Suprapubic skin (tissue), 4 donors: ENCODE measurements at regions not wholly inside any gene's neighbourhood (a gene's known extent, or its start where the extent isn't known, plus 50 kb on each side); places are given as distances from the start of the nearest gene placed in this dataset.

Experiments used
- DNase-seq, 2 donors: peaks; one replicate each; pipeline ENCODE4 v3.0.0-alpha.2; 2019; ENCODE audit warnings: low spot score in 2 of 2
- H3K27ac ChIP-seq: fragments of 200-600 bp; sonication (generic); one replicate; pipeline ENCODE4 v1.5.1; 2019
- H3K27me3 ChIP-seq: fragments of 200-600 bp; sonication (generic); one replicate; pipeline ENCODE4 v1.5.1; 2019
- H3K36me3 ChIP-seq: fragments of 200-600 bp; sonication (generic); one replicate; pipeline ENCODE4 v1.5.1; 2019
- H3K4me1 ChIP-seq: fragments of 200-600 bp; sonication (generic); one replicate; pipeline ENCODE4 v1.5.1; 2019
- H3K4me3 ChIP-seq: fragments of 200-600 bp; sonication (generic); one replicate; pipeline ENCODE4 v1.5.1; 2019; ENCODE audit warnings: mild to moderate bottlenecking
- H3K9me3 ChIP-seq: fragments of 200-600 bp; sonication (generic); one replicate; pipeline ENCODE4 v1.5.1; 2019
- CTCF ChIP-seq, 2 donors: fragments of 200-600 bp in 1 of 2; fragments of 450-650 bp in 1 of 2; sonication (generic) in 1 of 2; IDR thresholded peaks; one replicate each; pipeline ENCODE4 v1.5.1; 2016 to 2019; ENCODE audit warnings: antibody characterized with exemption in 2 of 2, mild to moderate bottlenecking in 1 of 2, moderate library complexity in 1 of 2
- EP300 ChIP-seq: sonication (generic); formaldehyde crosslinking; IDR thresholded peaks from one replicate; pipeline ENCODE4 v1.6.1; 2017; ENCODE audit warnings: antibody characterized with exemption
- POLR2A ChIP-seq, 2 donors: fragments of 450-650 bp; IDR thresholded peaks; one replicate each; pipeline ENCODE4 v1.6.1; 2017; ENCODE audit warnings: antibody characterized with exemption in 2 of 2, mild to moderate bottlenecking in 2 of 2, moderate library complexity in 2 of 2
- POLR2AphosphoS5 ChIP-seq, 3 donors: sonication (generic); formaldehyde crosslinking; IDR thresholded peaks; one replicate each; pipeline ENCODE4 v1.6.1; 2017; ENCODE audit warnings: antibody characterized with exemption in 3 of 3
- WGBS: methylation state at CpG from one replicate; pipeline ENCODE4 v1.1.5; 2018; 5-methylcytosine and 5-hydroxymethylcytosine counted together

- no peak for TF ChIP-seq POLR2A (IDR thresholded peaks at IDR 0.05)
- no peak for TF ChIP-seq EP300
- TF ChIP-seq CTCF (IDR thresholded peaks at IDR 0.05) = no peak
- no peak for TF ChIP-seq POLR2AphosphoS5 (IDR thresholded peaks at IDR 0.05)
- Histone ChIP-seq H3K27ac (no peak overlapping the region), H3K4me3 (no peak overlapping the region), H3K9me3 (no peaks in the 10 kb centered on the region), H3K4me1 (no peaks in the 10 kb centered on the region), H3K36me3 (no peaks in the 10 kb centered on the region), H3K27me3 (peaks cover 3% of the 10 kb centered on the region)
- 75% methylated on average over 4 of the region's 4 CpGs for WGBS
- no peak for DNase-seq
Measured at GRCh38 chr5:167507463-167508233, 783.8 kb upstream of the WWC1 start.

- H3K36me3 ChIP-seq = no peaks in the 10 kb centered on the region
- TF ChIP-seq POLR2A (IDR thresholded peaks at IDR 0.05) (no peak), EP300 (no peak), CTCF (IDR thresholded peaks at IDR 0.05) (no peak), POLR2AphosphoS5 (IDR thresholded peaks at IDR 0.05) (no peak)
- 73% methylated on average over 3 of the region's 3 CpGs for WGBS
- no peaks in the 10 kb centered on the region for H3K9me3 ChIP-seq
- DNase-seq = no peak
- H3K27me3 ChIP-seq = peaks cover 3% of the 10 kb centered on the region
- no peak overlapping the region for H3K4me3 ChIP-seq
- no peak overlapping the region for H3K27ac ChIP-seq
- no peaks in the 10 kb centered on the region for H3K4me1 ChIP-seq
Measured at GRCh38 chr5:167509076-167509475, 782.4 kb upstream of the WWC1 start.

- WGBS = 50% methylated on average over 1 of the region's 1 CpG
- DNase-seq = no peak
- Histone ChIP-seq H3K9me3 (no peaks in the 10 kb centered on the region), H3K4me3 (no peak overlapping the region), H3K36me3 (no peaks in the 10 kb centered on the region), H3K27me3 (peaks cover 3% of the 10 kb centered on the region), H3K27ac (no peak overlapping the region), H3K4me1 (no peaks in the 10 kb centered on the region)
- TF ChIP-seq POLR2AphosphoS5 (IDR thresholded peaks at IDR 0.05) (no peak), CTCF (IDR thresholded peaks at IDR 0.05) (no peak), EP300 (no peak), POLR2A (IDR thresholded peaks at IDR 0.05) (no peak)
Measured at GRCh38 chr5:167511276-167511675, 780.2 kb upstream of the WWC1 start.

DNA sequence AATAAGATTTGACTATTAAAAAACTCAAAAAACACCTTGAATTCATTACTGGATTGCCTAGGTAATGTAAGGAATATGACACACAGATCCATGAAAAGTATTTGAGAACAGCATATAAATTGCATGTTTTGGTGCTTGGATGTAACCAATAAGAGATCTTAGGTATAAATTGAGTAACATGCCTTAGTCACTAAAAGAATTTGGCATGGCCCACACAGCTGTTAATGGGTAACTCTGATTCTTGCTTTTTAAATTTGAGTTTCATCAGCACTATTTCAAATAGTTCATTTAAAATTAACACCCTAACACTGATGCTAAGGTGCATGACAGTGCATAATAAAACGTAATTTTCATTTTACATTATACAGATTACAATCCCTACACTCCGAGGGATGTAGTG is 779.3 kb upstream of the WWC1 start:
- peaks cover 3% of the 10 kb centered on the region for H3K27me3 ChIP-seq
- WGBS = 71% methylated on average over 2 of the region's 2 CpGs
- H3K4me3 ChIP-seq = no peak overlapping the region
- TF ChIP-seq CTCF (IDR thresholded peaks at IDR 0.05) = no peak
- no peak for TF ChIP-seq POLR2A (IDR thresholded peaks at IDR 0.05)
- no peak for TF ChIP-seq POLR2AphosphoS5 (IDR thresholded peaks at IDR 0.05)
- TF ChIP-seq EP300 = no peak
- no peaks in the 10 kb centered on the region for H3K36me3 ChIP-seq
- no peak overlapping the region for H3K27ac ChIP-seq
- H3K4me1 ChIP-seq = no peaks in the 10 kb centered on the region
- no peak for DNase-seq
- no peaks in the 10 kb centered on the region for H3K9me3 ChIP-seq

DNA sequence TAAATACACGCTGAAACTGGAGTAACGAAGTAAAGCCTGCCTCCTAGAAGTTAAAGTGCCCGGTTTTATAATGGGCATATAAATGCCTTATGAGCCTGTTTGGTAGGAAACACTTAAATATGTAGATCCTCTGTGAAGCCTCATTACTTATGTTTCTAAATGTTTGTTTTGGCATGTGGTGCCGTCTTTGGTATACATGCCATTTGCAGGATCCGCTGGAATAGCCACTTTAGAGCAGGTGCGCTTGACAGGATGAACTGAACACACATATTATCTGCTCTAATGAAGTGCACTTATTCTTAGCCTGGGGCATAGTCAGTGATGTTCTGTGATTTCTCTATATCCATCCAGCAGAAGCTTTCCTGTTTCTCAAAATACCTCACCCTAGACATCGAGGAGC is 778.1 kb upstream of the WWC1 start:
- DNase-seq = no peak
- Histone ChIP-seq H3K36me3 (no peaks in the 10 kb centered on the region), H3K27ac (no peak overlapping the region), H3K27me3 (peaks cover 3% of the 10 kb centered on the region), H3K9me3 (no peaks in the 10 kb centered on the region), H3K4me3 (no peak overlapping the region), H3K4me1 (no peaks in the 10 kb centered on the region)
- WGBS = 61% methylated on average over 7 of the region's 7 CpGs
- TF ChIP-seq POLR2AphosphoS5 (IDR thresholded peaks at IDR 0.05) (no peak), EP300 (no peak), CTCF (IDR thresholded peaks at IDR 0.05) (no peak), POLR2A (IDR thresholded peaks at IDR 0.05) (no peak)
